Ishikawa (cell line): ENCODE measurements at regions not wholly inside any gene's neighbourhood (a gene's known extent, or its start where the extent isn't known, plus 50 kb on each side); places are given as distances from the start of the nearest gene placed in this dataset.

Experiments
- CEBPB ChIP-seq: IDR thresholded peaks from 2 replicates; pipeline ENCODE4 v1.6.1; 2012
- CREB1 ChIP-seq: IDR thresholded peaks from 2 replicates; pipeline ENCODE4 v1.6.1; 2012; ENCODE audit warnings: low read depth
- EGR1 ChIP-seq: IDR thresholded peaks from 2 replicates; pipeline ENCODE4 v1.6.1; 2012
- EP300 ChIP-seq: IDR thresholded peaks from 2 replicates; pipeline ENCODE4 v1.6.1; 2012; ENCODE audit warnings: borderline replicate concordance
- FOXM1 ChIP-seq: IDR thresholded peaks from 2 replicates; pipeline ENCODE4 v1.6.1; 2012; ENCODE audit warnings: low read depth, borderline replicate concordance
- NFIC ChIP-seq: IDR thresholded peaks from 2 replicates; pipeline ENCODE4 v1.6.1; 2012
- RAD21 ChIP-seq: IDR thresholded peaks from 2 replicates; pipeline ENCODE4 v1.6.1; 2012; ENCODE audit warnings: low read depth
- REST ChIP-seq: IDR thresholded peaks from 2 replicates; pipeline ENCODE4 v1.6.1; 2012; ENCODE audit warnings: low read depth, mild to moderate bottlenecking
- TAF1 ChIP-seq: IDR thresholded peaks from 2 replicates; pipeline ENCODE4 v1.6.1; 2012; ENCODE audit warnings: low read depth, mild to moderate bottlenecking
- TCF12 ChIP-seq: IDR thresholded peaks from 2 replicates; pipeline ENCODE4 v1.6.1; 2012; ENCODE audit warnings: low read depth
- TEAD4 ChIP-seq: IDR thresholded peaks from 2 replicates; pipeline ENCODE4 v1.6.1; 2012
- USF1 ChIP-seq: IDR thresholded peaks from 2 replicates; pipeline ENCODE4 v1.6.1; 2012
- YY1 ChIP-seq: IDR thresholded peaks from 2 replicates; pipeline ENCODE4 v1.6.1; 2012; ENCODE audit warnings: low read depth
- ZBTB7A ChIP-seq: IDR thresholded peaks from 2 replicates; pipeline ENCODE4 v1.6.1; 2012; ENCODE audit warnings: low read depth
- TF ChIP-seq, protein P1 (sequence below): IDR thresholded peaks from 2 replicates; pipeline ENCODE4 v1.6.1; 2012

DNA sequence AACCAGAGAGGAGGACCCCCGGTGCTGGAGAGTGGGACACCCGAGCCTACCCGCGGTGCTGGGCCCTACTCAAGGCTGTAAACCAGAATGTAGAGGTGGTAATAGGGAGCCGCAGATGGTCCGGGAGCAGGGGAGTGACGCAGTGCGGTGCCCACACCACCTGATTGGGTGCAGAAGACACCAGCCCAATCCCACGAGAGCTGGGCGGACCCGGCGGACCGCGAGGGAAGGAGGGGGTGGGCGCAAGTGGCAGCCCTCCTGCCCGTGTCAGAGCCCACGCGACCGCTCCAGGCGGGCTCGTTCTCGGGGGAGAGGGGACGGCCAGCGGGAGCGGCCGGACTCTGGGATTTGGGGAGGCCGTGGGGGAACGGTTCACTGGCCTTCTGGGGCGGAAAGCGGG, 71.2 kb downstream of the C9orf50 start:
- no peak for TF ChIP-seq TAF1
- no peak for TF ChIP-seq TEAD4
- TF ChIP-seq YY1: no peak
- no peak for TF ChIP-seq FOXM1
- TF ChIP-seq EP300: no peak
- TF ChIP-seq NFIC: no peak
- no peak for TF ChIP-seq USF1
- TF ChIP-seq CREB1: no peak
- TF ChIP-seq, protein P1, sequence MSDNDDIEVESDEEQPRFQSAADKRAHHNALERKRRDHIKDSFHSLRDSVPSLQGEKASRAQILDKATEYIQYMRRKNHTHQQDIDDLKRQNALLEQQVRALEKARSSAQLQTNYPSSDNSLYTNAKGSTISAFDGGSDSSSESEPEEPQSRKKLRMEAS: no peak
- TF ChIP-seq EGR1: no peak
- no peak for TF ChIP-seq TCF12
- TF ChIP-seq CEBPB: no peak
- TF ChIP-seq ZBTB7A: no peak

DNA sequence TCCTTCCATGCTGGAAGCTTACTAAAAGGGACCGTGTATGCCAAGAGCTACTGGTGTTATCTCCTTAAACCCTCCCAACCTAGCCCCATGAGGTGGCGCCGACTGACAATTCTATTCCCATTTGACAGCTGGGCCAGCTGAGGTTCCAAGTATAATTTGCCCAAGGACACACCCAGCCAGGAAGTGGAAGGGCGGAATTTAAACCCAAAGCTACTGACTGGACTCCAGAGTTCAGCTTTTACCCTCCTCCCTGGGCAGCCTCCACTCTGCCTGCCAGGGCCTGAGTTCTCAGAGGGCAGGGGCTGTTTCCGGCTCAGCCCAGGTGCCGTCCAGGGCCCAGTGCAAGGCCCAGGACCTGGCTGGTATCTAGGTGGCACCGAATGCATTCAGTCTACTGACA, 71.8 kb downstream of the C9orf50 start:
- TF ChIP-seq FOXM1 (no peak), RAD21 (peak; percentile 22; the same call in 1 of the 2 replicates), YY1 (no peak), EGR1 (no peak)
- TF ChIP-seq, protein P1: no peak

DNA sequence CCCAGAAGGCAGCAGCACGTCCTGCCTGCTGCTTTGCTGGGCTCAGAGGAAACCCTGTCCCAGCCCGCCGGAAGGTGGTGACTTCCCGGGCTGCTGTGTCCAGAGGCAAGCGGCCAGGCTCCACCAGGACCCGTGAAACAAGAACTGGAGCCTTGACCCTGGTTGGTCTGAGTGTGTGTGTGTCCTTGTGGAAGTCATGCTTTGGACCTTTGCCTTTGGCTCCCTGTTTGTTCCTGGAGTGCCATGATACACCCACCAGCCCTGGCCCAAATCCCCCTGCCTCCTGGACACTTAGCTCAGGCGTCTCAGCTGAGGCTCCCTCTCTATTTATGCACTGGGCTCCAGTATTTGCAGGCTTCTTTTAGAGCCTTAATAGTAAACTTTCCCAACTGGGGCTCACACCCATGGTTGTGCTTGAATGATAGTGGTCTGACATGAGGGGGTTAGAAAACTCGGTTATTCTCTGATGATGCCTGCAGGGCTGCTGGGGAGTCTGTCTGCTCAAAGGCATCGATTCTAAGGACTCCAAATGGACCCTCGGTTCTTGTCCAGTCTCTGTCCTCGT, 72.2 kb downstream of the C9orf50 start:
- no peak for TF ChIP-seq YY1
- no peak for TF ChIP-seq ZBTB7A
- TF ChIP-seq, protein P1: no peak
- no peak for TF ChIP-seq RAD21
- no peak for TF ChIP-seq REST
- no peak for TF ChIP-seq EGR1
- no peak for TF ChIP-seq EP300
- TF ChIP-seq TAF1: no peak
- no peak for TF ChIP-seq TCF12
- TF ChIP-seq FOXM1: no peak
- TF ChIP-seq CREB1: no peak
- no peak for TF ChIP-seq TEAD4
- TF ChIP-seq USF1: no peak
- TF ChIP-seq NFIC: no peak
- no peak for TF ChIP-seq CEBPB

DNA sequence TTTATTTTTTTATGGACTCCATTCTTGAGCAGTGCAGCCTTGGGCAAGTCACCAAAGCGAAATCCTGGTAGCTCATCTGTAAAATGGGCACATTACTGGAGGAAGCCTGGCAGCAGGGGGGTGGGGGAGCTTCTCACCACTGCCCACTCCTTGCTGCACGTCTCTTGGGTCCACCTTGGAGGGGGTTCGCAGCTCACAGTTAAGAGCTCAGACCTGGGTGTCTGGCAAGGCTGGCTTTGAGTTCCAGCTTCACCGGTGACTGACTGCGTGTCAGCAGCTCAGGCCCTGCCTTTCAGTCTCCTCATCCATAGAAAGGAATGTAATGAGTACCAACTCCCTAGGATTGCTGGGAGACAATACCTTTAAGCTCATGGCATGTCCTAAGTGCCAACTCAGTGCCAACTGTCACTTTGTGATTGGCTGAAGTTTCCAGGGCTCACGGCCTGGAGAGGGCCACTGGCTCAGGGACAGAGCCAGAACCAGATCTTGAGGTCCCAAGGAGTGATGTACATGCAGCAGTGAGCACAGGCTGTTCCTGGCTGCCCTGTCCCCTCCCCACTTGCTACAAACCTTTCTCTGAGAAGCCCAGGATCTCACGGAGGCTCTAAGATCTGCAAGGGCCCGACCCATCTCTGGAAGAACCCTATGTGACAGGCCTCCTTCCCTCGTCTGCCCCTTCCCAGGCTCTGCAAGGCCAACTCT, 72.9 kb downstream of the C9orf50 start:
- TF ChIP-seq CEBPB (no peak), RAD21 (no peak), FOXM1 (no peak), NFIC (no peak), TEAD4 (no peak)
- TF ChIP-seq, protein P1: no peak

GRCh38 chr9:129547063-129547462, 73.8 kb downstream of the C9orf50 start:
- TF ChIP-seq REST: no peak
- no peak for TF ChIP-seq RAD21
- TF ChIP-seq, protein P1: no peak

GRCh38 chr9:129544761-129545160, 76.1 kb downstream of the C9orf50 start:
- TF ChIP-seq TCF12 (no peak), YY1 (no peak), REST (no peak), FOXM1 (no peak), TAF1 (no peak), USF1 (no peak), NFIC (no peak), ZBTB7A (no peak), CREB1 (no peak), EP300 (no peak), TEAD4 (no peak), EGR1 (no peak), CEBPB (no peak), RAD21 (no peak)
- TF ChIP-seq, protein P1: no peak
